Testis (tissue), 2 donors: ENCODE measurements at regions not wholly inside any gene's neighbourhood (a gene's known extent, or its start where the extent isn't known, plus 50 kb on each side); places are given as distances from the start of the nearest gene placed in this dataset.

Source experiments
- CTCF ChIP-seq, 3 experiments: fragments of 450-650 bp in 2 of 3; fragments of 200-600 bp in 1 of 3; sonication (generic) in 1 of 3; IDR thresholded peaks; one replicate each; pipeline ENCODE4 v1.5.1; 2016 to 2019; ENCODE audit warnings: antibody characterized with exemption in 3 of 3, mild to moderate bottlenecking in 2 of 3, moderate library complexity in 1 of 3
- POLR2A ChIP-seq: fragments of 450-650 bp; IDR thresholded peaks from one replicate; pipeline ENCODE4 v1.6.1; 2017; ENCODE audit warnings: antibody characterized with exemption, mild to moderate bottlenecking, moderate library complexity

GRCh38 chr20:24746351-24746685 is 202.8 kb upstream of the CST7 start:
- no peak for TF ChIP-seq CTCF (IDR thresholded peaks at IDR 0.05)
- TF ChIP-seq POLR2A = no peak
